Hepatocyte (in vitro differentiated cells): ENCODE measurements at regions not wholly inside any gene's neighbourhood (a gene's known extent, or its start where the extent isn't known, plus 50 kb on each side); places are given as distances from the start of the nearest gene placed in this dataset.
A peak's percentile ranks its signal among the peaks of the same experiment; 100 is the strongest.

ENCODE experiments used
- DNase-seq: peaks from one replicate; pipeline ENCODE4 v3.0.0-alpha.2; 2016; ENCODE audit warnings: low spot score
- H2AFZ ChIP-seq: fragments of 200-600 bp; sonication (generic); 2 replicates; pipeline ENCODE4 v1.6.0; 2016; ENCODE audit warnings: antibody characterized with exemption, mild to moderate bottlenecking
- H3K27ac ChIP-seq: fragments of 200-600 bp; sonication (generic); 2 replicates; pipeline ENCODE4 v1.5.1; 2016; ENCODE audit warnings: mild to moderate bottlenecking
- H3K27me3 ChIP-seq: fragments of 200-600 bp; sonication (generic); 2 replicates; pipeline ENCODE4 v1.6.1; 2016
- H3K36me3 ChIP-seq: fragments of 200-600 bp; sonication (generic); replicated peaks from 2 replicates; pipeline ENCODE4 v1.5.1; 2016; ENCODE audit warnings: low read depth; ENCODE audit not compliant: insufficient read depth
- H3K4me1 ChIP-seq: fragments of 200-600 bp; sonication (generic); 2 replicates; pipeline ENCODE4 v1.5.1; 2016; ENCODE audit warnings: mild to moderate bottlenecking, moderate library complexity; ENCODE audit not compliant: insufficient read depth
- H3K4me2 ChIP-seq: fragments of 200-600 bp; sonication (generic); 2 replicates; pipeline ENCODE4 v1.6.0; 2016
- H3K4me3 ChIP-seq: fragments of 200-600 bp; sonication (generic); 2 replicates; pipeline ENCODE4 v1.5.1; 2016; ENCODE audit warnings: mild to moderate bottlenecking
- H3K79me2 ChIP-seq: fragments of 200-600 bp; sonication (generic); 2 replicates; pipeline ENCODE4 v1.6.0; 2017; ENCODE audit warnings: mild to moderate bottlenecking
- H3K9me2 ChIP-seq: fragments of 200-600 bp; sonication (generic); replicated peaks from 2 replicates; pipeline ENCODE4 v1.6.0; 2017; ENCODE audit warnings: mild to moderate bottlenecking; ENCODE audit not compliant: insufficient read depth
- H3K9me3 ChIP-seq: fragments of 200-600 bp; sonication (generic); 2 replicates; pipeline ENCODE4 v1.5.1; 2016; ENCODE audit warnings: low read depth, mild to moderate bottlenecking
- H4K20me1 ChIP-seq: fragments of 200-600 bp; sonication (generic); 2 replicates; pipeline ENCODE4 v1.6.0; 2016; ENCODE audit warnings: mild to moderate bottlenecking; ENCODE audit not compliant: insufficient read depth, poor library complexity, severe bottlenecking
- CTCF ChIP-seq: fragments of 200-600 bp; sonication (generic); IDR thresholded peaks from 2 replicates; pipeline ENCODE4 v1.5.1; 2016; ENCODE audit warnings: antibody characterized with exemption, mild to moderate bottlenecking; ENCODE audit not compliant: poor library complexity
- EZH2 ChIP-seq: fragments of 200-600 bp; sonication (generic); IDR thresholded peaks from 2 replicates; pipeline ENCODE4 v1.6.1; 2016; ENCODE audit warnings: antibody characterized with exemption, mild to moderate bottlenecking, borderline replicate concordance
- EZH2phosphoT487 ChIP-seq: fragments of 200-600 bp; sonication (generic); IDR thresholded peaks from one replicate; pipeline ENCODE4 v1.6.1; 2018; ENCODE audit warnings: antibody characterized with exemption, mild to moderate bottlenecking, low read depth, moderate library complexity; ENCODE audit not compliant: unreplicated experiment, severe bottlenecking
- WGBS: methylation state at CpG from one replicate; pipeline ENCODE4 v1.1.6; 2016; ENCODE audit warnings: low lambda C conversion rate; ENCODE audit errors: missing lambda C conversion rate; 5-methylcytosine and 5-hydroxymethylcytosine counted together

- Histone ChIP-seq H3K79me2 (no peaks in the 10 kb centered on the region), H2AFZ (peak overlapping the region; percentile 24), H4K20me1 (no peaks in the 10 kb centered on the region), H3K36me3 (no peaks in the 10 kb centered on the region), H3K9me3 (no peaks in the 10 kb centered on the region), H3K27ac (no peak overlapping the region), H3K9me2 (no peaks in the 10 kb centered on the region), H3K27me3 (no peaks in the 10 kb centered on the region), H3K4me3 (no peak overlapping the region), H3K4me1 (peaks cover 3% of the 10 kb centered on the region), H3K4me2 (no peak overlapping the region)
- DNase-seq: peak; percentile 13
- 33% methylated on average over 4 of the region's 4 CpGs for WGBS
- TF ChIP-seq EZH2phosphoT487 (no peak), EZH2 (no peak), CTCF (no peak)
These were observed 1310.7 kb upstream of the TENM3 start for GRCh38 chr4:180932370-180933001.

GRCh38 chr4:180937083-180937482 lies 1306.1 kb upstream of the TENM3 start:
- Histone ChIP-seq H3K4me2 (no peak overlapping the region), H3K9me2 (no peaks in the 10 kb centered on the region), H3K36me3 (no peaks in the 10 kb centered on the region), H3K27ac (no peak overlapping the region), H4K20me1 (no peaks in the 10 kb centered on the region), H3K4me3 (no peak overlapping the region), H2AFZ (no peak overlapping the region), H3K79me2 (no peaks in the 10 kb centered on the region), H3K9me3 (no peaks in the 10 kb centered on the region), H3K27me3 (no peaks in the 10 kb centered on the region), H3K4me1 (peaks cover 3% of the 10 kb centered on the region)
- WGBS: 54% methylated on average over 3 of the region's 3 CpGs
- no peak for TF ChIP-seq EZH2
- TF ChIP-seq CTCF: no peak
- TF ChIP-seq EZH2phosphoT487: no peak
- no peak for DNase-seq

- H4K20me1 ChIP-seq: no peaks in the 10 kb centered on the region
- no peaks in the 10 kb centered on the region for H3K4me1 ChIP-seq
- no peak for DNase-seq
- no peak overlapping the region for H3K4me3 ChIP-seq
- H3K36me3 ChIP-seq: no peaks in the 10 kb centered on the region
- H3K4me2 ChIP-seq: no peak overlapping the region
- no peaks in the 10 kb centered on the region for H3K9me2 ChIP-seq
- H3K27ac ChIP-seq: no peak overlapping the region
- WGBS: 83% methylated on average over 1 of the region's 1 CpG
- no peaks in the 10 kb centered on the region for H3K79me2 ChIP-seq
- no peaks in the 10 kb centered on the region for H3K9me3 ChIP-seq
- no peak overlapping the region for H2AFZ ChIP-seq
- TF ChIP-seq EZH2 (no peak), CTCF (no peak), EZH2phosphoT487 (no peak)
- no peaks in the 10 kb centered on the region for H3K27me3 ChIP-seq
These were observed 1302.5 kb upstream of the TENM3 start for GRCh38 chr4:180940680-180941079.
